HepG2 (cell line): ENCODE measurements at regions not wholly inside any gene's neighbourhood (a gene's known extent, or its start where the extent isn't known, plus 50 kb on each side); places are given as distances from the start of the nearest gene placed in this dataset.

Experiments used
- ATRX ChIP-seq: sonication (generic); formaldehyde crosslinking; IDR thresholded peaks from 2 replicates; pipeline ENCODE4 v1.4.0; 2020; ENCODE audit warnings: missing genetic modification reagents, borderline replicate concordance
- CREB1 ChIP-seq, 2 experiments: fragments of 450-650 bp in 1 of 2; IDR thresholded peaks; 2 replicates each; pipeline ENCODE4 v1.6.1; 2016 to 2017; ENCODE audit warnings: control low read depth in 1 of 2, mild to moderate bottlenecking in 1 of 2, missing compliant biosample characterization in 1 of 2, missing genetic modification characterization in 1 of 2
- TF ChIP-seq, protein P1 (sequence below), 2 experiments: fragments of 450-650 bp in 1 of 2; sonication (generic) in 1 of 2; formaldehyde crosslinking; IDR thresholded peaks; 2 replicates each; pipeline versions ENCODE4 v1.5.0 to v1.8.0; 2020 to 2022; ENCODE audit warnings: mild to moderate bottlenecking in 1 of 2, missing genetic modification reagents in 1 of 2

DNA sequence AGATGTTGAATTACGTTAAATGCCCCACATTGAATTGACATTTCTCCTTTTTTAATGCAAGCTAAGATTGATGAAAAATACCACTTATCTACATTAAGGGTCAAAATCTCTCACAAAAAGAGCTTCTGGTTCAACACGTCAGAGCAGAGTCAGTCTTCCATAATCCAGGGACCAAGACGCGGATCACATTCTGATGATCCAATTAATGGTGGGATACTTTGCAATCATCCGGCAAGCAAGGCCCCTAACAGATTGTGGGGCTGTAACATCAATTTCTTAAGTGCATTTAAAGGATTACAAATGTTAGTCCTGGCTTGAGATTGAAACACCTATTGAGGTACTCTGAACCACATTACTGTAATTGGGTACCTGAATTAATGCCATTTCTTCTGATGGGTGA is 120.2 kb upstream of the ESRRG start:
- TF ChIP-seq CREB1 (IDR thresholded peaks at IDR 0.05) (no peak), CREB1 (CRISPR knock-in tag; IDR thresholded peaks at IDR 0.05) (no peak), ATRX (CRISPR knock-in tag) (no peak)
- TF ChIP-seq, protein P1, sequence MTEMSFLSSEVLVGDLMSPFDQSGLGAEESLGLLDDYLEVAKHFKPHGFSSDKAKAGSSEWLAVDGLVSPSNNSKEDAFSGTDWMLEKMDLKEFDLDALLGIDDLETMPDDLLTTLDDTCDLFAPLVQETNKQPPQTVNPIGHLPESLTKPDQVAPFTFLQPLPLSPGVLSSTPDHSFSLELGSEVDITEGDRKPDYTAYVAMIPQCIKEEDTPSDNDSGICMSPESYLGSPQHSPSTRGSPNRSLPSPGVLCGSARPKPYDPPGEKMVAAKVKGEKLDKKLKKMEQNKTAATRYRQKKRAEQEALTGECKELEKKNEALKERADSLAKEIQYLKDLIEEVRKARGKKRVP (CRISPR knock-in tag; IDR thresholded peaks at IDR 0.05), result no peak
